GM12872 (cell line): ENCODE measurements at regions not wholly inside any gene's neighbourhood (a gene's known extent, or its start where the extent isn't known, plus 50 kb on each side); places are given as distances from the start of the nearest gene placed in this dataset.
A peak's percentile ranks its signal among the peaks of the same experiment; 100 is the strongest.

Source experiments
- TF ChIP-seq, protein P1 (sequence below): IDR thresholded peaks from 3 replicates; pipeline ENCODE4 v1.5.1; 2011; ENCODE audit warnings: low read depth, mild to moderate bottlenecking, low read length, moderate library complexity; ENCODE audit not compliant: insufficient read depth

- TF ChIP-seq, protein P1, sequence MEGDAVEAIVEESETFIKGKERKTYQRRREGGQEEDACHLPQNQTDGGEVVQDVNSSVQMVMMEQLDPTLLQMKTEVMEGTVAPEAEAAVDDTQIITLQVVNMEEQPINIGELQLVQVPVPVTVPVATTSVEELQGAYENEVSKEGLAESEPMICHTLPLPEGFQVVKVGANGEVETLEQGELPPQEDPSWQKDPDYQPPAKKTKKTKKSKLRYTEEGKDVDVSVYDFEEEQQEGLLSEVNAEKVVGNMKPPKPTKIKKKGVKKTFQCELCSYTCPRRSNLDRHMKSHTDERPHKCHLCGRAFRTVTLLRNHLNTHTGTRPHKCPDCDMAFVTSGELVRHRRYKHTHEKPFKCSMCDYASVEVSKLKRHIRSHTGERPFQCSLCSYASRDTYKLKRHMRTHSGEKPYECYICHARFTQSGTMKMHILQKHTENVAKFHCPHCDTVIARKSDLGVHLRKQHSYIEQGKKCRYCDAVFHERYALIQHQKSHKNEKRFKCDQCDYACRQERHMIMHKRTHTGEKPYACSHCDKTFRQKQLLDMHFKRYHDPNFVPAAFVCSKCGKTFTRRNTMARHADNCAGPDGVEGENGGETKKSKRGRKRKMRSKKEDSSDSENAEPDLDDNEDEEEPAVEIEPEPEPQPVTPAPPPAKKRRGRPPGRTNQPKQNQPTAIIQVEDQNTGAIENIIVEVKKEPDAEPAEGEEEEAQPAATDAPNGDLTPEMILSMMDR, result no peak
Observed at GRCh38 chr6:71446470-71446869, 157.9 kb downstream of the OGFRL1 start.

- TF ChIP-seq, protein P1, result no peak
Observed at GRCh38 chr6:71452697-71453370, 164.2 kb downstream of the OGFRL1 start.

DNA sequence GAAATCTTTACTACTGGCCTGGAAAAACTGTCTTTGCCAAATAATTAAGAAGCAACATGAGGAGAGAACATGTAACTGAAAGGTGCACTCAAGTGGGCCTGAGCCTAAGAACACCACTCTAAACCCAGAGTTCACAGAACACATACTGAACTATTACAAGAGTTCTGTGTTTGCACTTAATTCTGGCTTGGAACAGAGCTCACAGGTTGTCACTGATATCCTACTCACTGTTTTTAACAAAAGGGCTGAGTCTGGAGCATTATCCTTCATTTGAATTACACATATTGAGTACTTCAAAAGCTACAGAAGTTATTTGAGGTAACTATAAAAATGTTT, 164.7 kb downstream of the OGFRL1 start:
- TF ChIP-seq, protein P1, result no peak

DNA sequence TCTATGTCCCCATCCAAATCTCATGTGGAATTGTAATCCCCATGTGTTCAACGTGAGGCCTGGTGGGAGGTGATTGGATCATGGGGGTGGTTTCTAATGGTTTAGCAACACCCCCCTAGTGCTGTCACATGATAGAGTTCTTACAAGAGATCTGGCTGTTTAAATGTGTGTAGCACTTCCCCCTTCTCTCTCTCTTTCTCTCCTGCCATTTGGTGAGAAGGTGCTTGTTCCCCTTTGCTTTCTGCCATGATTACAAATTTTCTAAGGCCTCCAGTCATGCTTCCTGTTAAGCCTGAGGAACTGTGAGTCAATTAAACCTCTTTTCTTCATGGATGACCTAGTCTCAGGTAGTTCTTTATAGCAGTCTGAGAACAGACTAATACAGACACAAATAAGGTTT, 165.4 kb downstream of the OGFRL1 start:
- TF ChIP-seq, protein P1, result no peak

- TF ChIP-seq, protein P1, result peak; percentile 7; the same call in 1 of the 3 replicates
Observed at GRCh38 chr6:71457929-71458328, 169.3 kb downstream of the OGFRL1 start.

DNA sequence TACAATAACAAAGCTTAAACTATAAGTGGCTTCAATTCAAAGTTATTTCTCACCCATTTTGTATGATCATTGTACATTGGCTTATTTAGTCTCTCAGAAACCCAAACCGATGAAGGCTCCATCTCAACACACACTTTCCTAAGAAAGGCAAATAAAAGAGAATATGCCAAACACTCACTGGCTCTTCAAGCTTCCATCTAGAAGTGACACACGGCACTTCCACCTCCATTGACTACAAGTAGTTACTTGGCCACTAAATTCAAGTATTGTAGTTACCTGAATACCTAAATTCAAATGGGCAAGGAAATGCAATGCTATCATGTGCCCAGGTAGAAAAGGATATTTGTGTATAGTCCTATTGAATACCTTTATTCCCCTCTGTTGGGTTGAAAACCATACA, 170.6 kb downstream of the OGFRL1 start:
- TF ChIP-seq, protein P1, result no peak

- TF ChIP-seq, protein P1, result no peak
Observed at GRCh38 chr6:71460933-71461332, 172.3 kb downstream of the OGFRL1 start.
